ENCODE measurements at regions not wholly inside any gene's neighbourhood (a gene's known extent, or its start where the extent isn't known, plus 50 kb on each side); places are given as distances from the start of the nearest gene placed in this dataset.

GRCh38 chr4:138702190-138702824, 313.3 kb upstream of the NOCT start:
- no peak for TF ChIP-seq ZNF274 (IDR thresholded peaks at IDR 0.05; ENCODE audit: low read depth, low read length)
- TF ChIP-seq YY1 (IDR thresholded peaks at IDR 0.05; ENCODE audit: insufficient read depth, insufficient read length) = no peak
- no peak for TF ChIP-seq SUZ12 (IDR thresholded peaks at IDR 0.05; ENCODE audit: extremely low read depth, insufficient read depth, insufficient read length)
